ENCODE measurements at regions not wholly inside any gene's neighbourhood (a gene's known extent, or its start where the extent isn't known, plus 50 kb on each side); places are given as distances from the start of the nearest gene placed in this dataset.
A peak's percentile ranks its signal among the peaks of the same experiment; 100 is the strongest.

- no peak for DNase-seq
Observed at GRCh38 chr6:126419901-126420300, 80.0 kb downstream of the CENPW start.

- no peak for DNase-seq
Observed at GRCh38 chr6:126422912-126423311, 83.0 kb downstream of the CENPW start.

- no peak for DNase-seq
Observed at GRCh38 chr6:126427713-126428112, 87.8 kb downstream of the CENPW start.

DNA sequence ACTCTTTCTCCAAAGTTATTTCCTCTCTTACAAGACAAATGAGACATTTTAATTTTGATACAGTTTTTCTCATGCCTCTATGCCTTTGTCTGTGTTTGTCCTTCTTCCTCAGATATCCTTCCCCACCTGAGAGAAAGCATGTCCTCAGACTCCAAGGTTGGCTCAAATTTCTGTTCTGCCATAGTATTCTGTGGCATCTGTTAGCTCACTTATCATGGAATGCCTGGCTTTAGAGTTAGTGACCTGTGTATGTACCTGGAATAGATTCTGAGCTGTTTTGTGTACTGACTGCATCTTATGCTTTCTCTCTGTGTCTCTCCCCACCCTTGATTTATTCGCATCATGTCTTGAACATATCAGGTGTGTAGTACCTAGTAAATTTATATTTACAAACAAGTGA lies 90.0 kb downstream of the CENPW start:
- no peak for DNase-seq

GRCh38 chr6:126432564-126432963 lies 92.6 kb downstream of the CENPW start:
- no peak for DNase-seq

GRCh38 chr6:126433927-126434326 lies 94.0 kb downstream of the CENPW start:
- no peak for DNase-seq

DNA sequence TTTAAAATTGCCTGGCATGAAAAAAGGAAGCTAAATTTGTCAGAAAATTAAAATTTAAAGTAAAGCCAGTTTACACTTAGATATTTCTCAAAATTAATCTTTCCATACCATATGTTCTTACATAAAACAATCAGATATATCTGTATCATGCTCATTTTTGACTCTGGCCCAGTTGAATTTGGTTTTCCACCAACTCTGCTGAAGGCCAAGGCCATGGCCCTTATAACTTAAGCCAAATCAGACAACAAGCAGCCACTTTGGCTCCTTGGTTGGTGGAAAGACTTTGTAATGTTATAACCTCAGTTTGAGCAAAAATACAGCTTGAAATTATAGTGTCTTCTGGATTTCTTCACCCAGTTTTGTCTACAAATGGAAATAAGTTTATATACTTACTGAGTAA lies 97.3 kb downstream of the CENPW start:
- DNase-seq = peak; percentile 11

DNA sequence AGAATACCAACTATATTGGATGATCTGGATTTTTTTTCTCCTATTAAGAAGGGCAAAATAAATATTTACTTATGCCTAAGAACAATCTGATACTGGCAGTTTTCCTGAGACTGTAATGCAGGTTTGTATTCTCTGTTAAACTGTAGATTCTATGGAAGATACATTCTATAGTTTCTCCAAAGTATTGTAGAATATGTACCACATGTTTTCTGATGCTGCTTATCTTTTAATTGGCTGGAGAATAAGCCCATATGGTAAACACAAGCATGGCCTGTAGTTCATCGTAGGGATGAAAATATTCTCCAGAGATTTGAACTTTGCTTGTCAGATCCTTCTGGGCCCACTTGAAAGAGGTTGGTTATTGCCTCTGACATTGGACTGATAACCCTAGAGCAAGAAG lies 99.1 kb downstream of the CENPW start:
- no peak for DNase-seq

DNA sequence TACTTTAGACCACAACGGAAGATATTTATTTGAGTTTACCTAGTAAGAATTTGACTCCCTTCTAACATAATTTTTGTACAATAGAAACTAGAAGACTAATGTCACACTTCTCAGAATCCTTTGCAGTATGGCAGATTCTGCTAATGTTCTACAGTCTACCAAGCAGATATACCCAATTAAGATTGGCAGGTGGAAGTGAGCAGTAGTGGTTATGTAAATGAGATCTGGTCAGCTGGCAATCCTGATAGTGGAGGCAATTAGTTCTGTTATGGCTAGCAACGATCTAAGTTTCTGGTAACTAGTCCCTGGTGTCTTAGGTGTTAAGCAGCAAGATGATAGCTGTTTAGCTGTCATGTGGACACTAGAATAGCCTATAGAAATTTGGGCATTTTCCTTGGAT lies 101.0 kb downstream of the CENPW start:
- DNase-seq = no peak

GRCh38 chr6:126444659-126445273 lies 104.9 kb downstream of the CENPW start:
- no peak for DNase-seq

DNA sequence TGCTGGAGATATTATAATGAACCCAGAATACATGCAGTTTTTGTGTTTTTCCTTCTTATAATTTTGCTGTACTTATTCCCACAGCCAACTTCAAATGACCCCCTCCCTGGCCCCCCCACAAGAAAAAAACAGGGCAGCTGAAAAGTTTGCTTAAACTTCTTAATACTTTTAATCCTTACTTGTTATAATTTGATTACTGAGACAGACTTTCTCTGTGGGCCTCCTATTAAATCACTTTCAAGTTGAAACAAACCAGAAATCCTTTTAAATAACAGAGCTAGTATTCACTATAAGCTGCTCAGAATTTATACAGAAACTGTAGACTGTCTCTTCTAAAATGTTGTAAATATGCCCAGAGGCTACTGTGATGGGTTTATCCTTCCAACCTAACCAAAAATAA lies 106.3 kb downstream of the CENPW start:
- DNase-seq = no peak

- DNase-seq = no peak
Observed at GRCh38 chr6:126447367-126447766, 107.5 kb downstream of the CENPW start.

DNA sequence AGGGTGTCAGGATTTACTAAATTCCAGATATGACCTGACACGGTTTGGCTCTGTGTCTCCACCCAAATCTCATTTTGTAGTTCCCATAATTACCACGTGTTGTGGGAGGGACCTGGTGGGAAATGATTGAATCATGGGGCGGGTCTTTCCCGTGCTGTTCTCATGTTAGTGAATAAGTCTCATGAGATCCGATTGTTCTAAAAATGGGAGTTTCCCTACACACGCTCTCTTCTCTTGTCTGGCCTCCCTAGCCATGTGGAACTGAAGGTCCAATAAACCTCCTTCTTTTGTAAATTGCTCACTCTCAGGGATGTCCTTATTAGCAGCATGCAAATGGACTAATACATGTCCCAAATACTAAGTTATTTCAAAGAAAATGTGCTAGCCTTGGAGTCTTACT lies 121.1 kb downstream of the CENPW start:
- DNase-seq = no peak

DNA sequence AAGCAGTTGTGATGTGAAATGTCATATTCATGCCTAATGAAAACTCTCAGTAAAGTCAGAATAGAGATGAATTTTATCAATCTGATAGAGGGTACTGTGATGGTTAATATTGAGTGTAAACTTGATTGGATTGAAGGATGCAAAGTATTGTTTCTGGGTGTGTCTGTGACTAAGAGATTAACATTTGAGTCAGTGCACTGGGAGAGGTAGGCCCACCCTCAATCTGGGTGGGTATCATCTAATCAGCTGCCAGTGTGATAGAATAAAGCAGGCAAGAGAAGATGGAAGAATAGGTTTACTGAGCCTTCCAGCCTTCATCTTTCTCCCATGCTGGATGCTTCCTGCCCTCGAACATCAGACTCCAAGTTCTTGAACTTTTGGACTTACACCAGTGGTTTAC lies 124.3 kb downstream of the CENPW start:
- DNase-seq = no peak

DNA sequence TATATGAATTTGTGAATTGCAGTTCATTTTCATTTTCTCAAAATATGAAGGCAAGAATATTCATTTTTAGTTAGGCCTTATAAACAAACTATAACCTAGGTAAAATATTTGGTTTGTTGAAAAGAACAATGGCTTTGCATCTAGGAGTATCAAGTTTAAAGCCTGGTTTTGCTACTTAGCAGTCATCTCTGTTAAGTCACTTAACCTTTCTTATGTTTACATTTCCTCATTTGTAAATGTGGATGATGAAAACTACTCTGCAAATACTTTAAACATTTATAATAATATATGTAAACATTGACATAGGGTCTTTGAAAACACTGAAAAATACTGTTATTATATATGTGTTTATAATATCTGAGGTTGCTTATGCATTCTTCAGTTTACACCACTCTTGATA lies 135.5 kb downstream of the CENPW start:
- DNase-seq = no peak

DNA sequence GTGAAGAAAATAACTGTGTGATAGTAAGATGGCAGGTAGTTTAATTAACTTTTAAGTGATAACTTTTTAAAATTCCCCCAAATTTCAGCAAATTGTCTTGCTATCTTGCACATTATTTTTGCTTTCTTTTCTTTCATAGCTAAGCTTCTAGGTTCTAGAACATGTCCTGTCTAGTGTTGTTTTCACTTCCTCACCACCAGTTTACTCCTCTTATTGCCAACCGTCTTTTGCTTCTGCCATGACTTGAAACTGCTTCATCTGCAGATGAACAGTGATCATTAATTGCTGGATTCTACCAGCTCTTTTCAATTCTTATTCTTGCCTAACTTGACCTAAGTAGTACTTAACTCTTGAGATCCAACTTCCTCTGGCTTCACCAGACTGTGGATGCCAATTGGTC lies 137.8 kb downstream of the CENPW start:
- no peak for DNase-seq

GRCh38 chr6:126480268-126480667 lies 140.4 kb downstream of the CENPW start:
- DNase-seq = no peak

DNA sequence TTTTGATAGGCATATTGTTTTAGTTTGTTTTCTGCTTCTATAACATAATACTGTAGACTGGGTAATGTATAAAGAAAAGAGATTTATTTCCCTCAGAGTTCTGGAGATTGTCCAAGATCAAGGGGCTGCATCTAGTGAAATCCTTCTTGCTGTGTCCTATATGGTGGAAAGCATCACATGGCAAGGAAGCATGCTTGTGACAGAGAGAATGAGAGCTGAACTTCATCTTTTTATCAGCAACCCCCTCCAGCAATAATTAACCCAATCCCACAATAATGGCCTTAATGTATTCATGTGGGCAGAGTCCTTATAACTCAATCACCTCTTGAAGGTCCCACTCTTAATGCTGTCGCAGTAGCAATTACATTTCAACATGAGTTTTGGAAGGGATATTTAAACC lies 141.4 kb downstream of the CENPW start:
- DNase-seq = no peak

DNA sequence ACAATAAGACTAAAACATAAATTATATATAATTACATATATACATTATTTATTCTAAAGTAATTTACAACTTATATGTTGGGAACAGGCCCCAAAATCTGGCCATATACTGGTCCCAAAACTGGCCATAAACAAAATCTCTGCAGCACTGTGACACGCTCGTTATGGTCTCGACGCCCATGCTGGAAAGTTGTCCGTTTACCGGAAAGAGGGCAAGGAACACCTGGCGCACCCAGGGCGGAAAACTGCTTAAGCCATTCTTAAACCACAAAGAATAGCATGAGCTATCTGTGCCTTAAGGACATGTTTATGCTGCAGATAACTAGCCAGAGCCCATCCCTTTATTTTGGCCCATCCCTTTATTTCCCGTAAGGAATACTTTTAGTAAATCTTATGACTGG lies 164.9 kb downstream of the CENPW start:
- no peak for DNase-seq

DNA sequence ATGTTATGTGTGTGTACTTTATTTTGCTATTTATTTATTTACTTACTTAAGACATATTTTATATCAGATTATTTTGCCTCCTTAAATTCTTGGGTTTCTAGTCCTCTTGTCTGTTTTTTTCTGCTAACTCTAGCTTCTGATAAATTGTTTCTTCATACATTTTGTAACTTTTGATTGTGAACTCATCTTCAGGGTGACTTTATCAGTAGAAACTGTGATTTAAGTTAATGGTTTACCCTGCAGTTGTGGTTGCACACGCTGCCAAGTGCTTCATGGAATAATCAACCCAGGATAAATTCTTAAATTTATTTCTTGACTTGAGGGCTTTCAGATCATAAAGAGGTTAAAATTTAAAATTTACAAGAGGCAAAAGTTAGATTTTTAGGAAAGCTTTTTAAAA lies 173.3 kb downstream of the CENPW start:
- no peak for DNase-seq

DNA sequence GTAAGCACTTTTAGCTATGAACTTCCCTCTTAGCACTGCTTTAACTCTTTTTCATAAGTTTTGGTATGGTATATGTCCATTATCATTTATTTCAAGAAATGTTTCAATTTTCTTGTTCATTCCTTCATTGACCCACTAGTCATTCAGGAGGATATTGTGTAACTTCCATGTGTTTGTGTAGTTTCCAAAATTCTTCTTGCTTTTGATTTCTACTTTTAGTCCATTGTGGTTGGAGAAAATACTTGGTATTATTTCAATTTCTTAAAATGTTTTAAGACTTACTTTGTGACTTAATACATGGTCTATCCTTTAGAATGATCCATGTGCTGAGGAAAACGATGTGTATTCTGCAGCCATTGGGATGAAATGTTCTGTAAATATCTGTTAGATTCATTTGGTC lies 176.5 kb downstream of the CENPW start:
- DNase-seq = no peak

GRCh38 chr6:126524811-126525326 lies 185.0 kb downstream of the CENPW start:
- DNase-seq = no peak

- no peak for DNase-seq
Observed at GRCh38 chr6:126526547-126526946, 186.6 kb downstream of the CENPW start.

- no peak for DNase-seq
Observed at GRCh38 chr6:126526996-126527606, 187.2 kb downstream of the CENPW start.
